Spinal cord (tissue), 9 donors: ENCODE measurements at regions not wholly inside any gene's neighbourhood (a gene's known extent, or its start where the extent isn't known, plus 50 kb on each side); places are given as distances from the start of the nearest gene placed in this dataset.
A peak's percentile ranks its signal among the peaks of the same experiment; 100 is the strongest.

ENCODE experiments used
- DNase-seq, 6 donors: peaks; one replicate each; pipeline versions ENCODE4 v3.0.0 to v3.0.0-alpha.2; 2013 to 2015; ENCODE audit warnings: low spot score in 6 of 6, low read depth in 4 of 6
- H3K27ac ChIP-seq: one replicate; pipeline ENCODE4 v1.5.1; 2013; ENCODE audit warnings: low read depth, low read length, control low read depth
- H3K27me3 ChIP-seq: one replicate; pipeline ENCODE4 v1.6.1; 2013; ENCODE audit warnings: low read length; ENCODE audit not compliant: control insufficient read depth, insufficient read depth
- H3K36me3 ChIP-seq: one replicate; pipeline ENCODE4 v1.6.1; 2013; ENCODE audit warnings: low read length; ENCODE audit not compliant: control insufficient read depth, insufficient read depth
- H3K4me1 ChIP-seq: one replicate; pipeline ENCODE4 v1.6.1; 2013; ENCODE audit warnings: low read length; ENCODE audit not compliant: control insufficient read depth, insufficient read depth
- H3K4me3 ChIP-seq: one replicate; pipeline ENCODE4 v1.5.1; 2013; ENCODE audit warnings: low read depth, low read length, control low read depth
- H3K9me3 ChIP-seq: one replicate; pipeline ENCODE4 v1.6.1; 2013; ENCODE audit warnings: low read length; ENCODE audit not compliant: control insufficient read depth, insufficient read depth
- WGBS: methylation state at CpG from one replicate; pipeline ENCODE4 v1.1.5; 2013; ENCODE audit warnings: missing lambda C conversion rate; ENCODE audit not compliant: insufficient coverage; 5-methylcytosine and 5-hydroxymethylcytosine counted together
- donor health status: healthy.

- Histone ChIP-seq H3K4me3 (no peak overlapping the region), H3K27me3 (no peaks in the 10 kb centered on the region), H3K9me3 (no peaks in the 10 kb centered on the region), H3K4me1 (no peaks in the 10 kb centered on the region), H3K27ac (no peak overlapping the region), H3K36me3 (no peaks in the 10 kb centered on the region)
- no peak for DNase-seq
- WGBS = 90% methylated on average over 5 of the region's 11 CpGs
Measured at GRCh38 chr13:102968572-102969228, 97.5 kb downstream of the SLC10A2 start.

- no peaks in the 10 kb centered on the region for H3K9me3 ChIP-seq
- no peaks in the 10 kb centered on the region for H3K4me1 ChIP-seq
- no peaks in the 10 kb centered on the region for H3K36me3 ChIP-seq
- H3K27ac ChIP-seq = no peak overlapping the region
- no peak overlapping the region for H3K4me3 ChIP-seq
- no peaks in the 10 kb centered on the region for H3K27me3 ChIP-seq
- DNase-seq = no peak
- WGBS = no CpG with 5 or more reads among the region's 2 CpGs
Measured at GRCh38 chr13:102965802-102966201, 100.4 kb downstream of the SLC10A2 start.

- no CpG with 5 or more reads among the region's 2 CpGs for WGBS
- Histone ChIP-seq H3K27me3 (no peaks in the 10 kb centered on the region), H3K4me3 (no peak overlapping the region), H3K4me1 (no peaks in the 10 kb centered on the region), H3K36me3 (no peaks in the 10 kb centered on the region), H3K9me3 (no peaks in the 10 kb centered on the region), H3K27ac (no peak overlapping the region)
- DNase-seq = no peak
Measured at GRCh38 chr13:102962430-102962829, 103.8 kb downstream of the SLC10A2 start.

GRCh38 chr13:102960959-102961358 lies 105.3 kb downstream of the SLC10A2 start:
- 91% methylated on average over 2 of the region's 4 CpGs for WGBS
- Histone ChIP-seq H3K9me3 (no peaks in the 10 kb centered on the region), H3K36me3 (no peaks in the 10 kb centered on the region), H3K4me3 (no peak overlapping the region), H3K27ac (no peak overlapping the region), H3K4me1 (no peaks in the 10 kb centered on the region), H3K27me3 (no peaks in the 10 kb centered on the region)
- no peak for DNase-seq

GRCh38 chr13:102956449-102956848 lies 109.8 kb downstream of the SLC10A2 start:
- WGBS = 83% methylated on average over 1 of the region's 4 CpGs
- Histone ChIP-seq H3K4me3 (no peak overlapping the region), H3K36me3 (no peaks in the 10 kb centered on the region), H3K27ac (no peak overlapping the region), H3K4me1 (no peaks in the 10 kb centered on the region), H3K27me3 (no peaks in the 10 kb centered on the region), H3K9me3 (no peaks in the 10 kb centered on the region)
- DNase-seq = no peak

GRCh38 chr13:102954350-102954749 lies 108.5 kb downstream of the ERCC5 start:
- no peak for DNase-seq
- no peaks in the 10 kb centered on the region for H3K4me1 ChIP-seq

GRCh38 chr13:102951808-102952207 lies 106.0 kb downstream of the ERCC5 start:
- Histone ChIP-seq H3K4me3 (no peak overlapping the region), H3K4me1 (no peaks in the 10 kb centered on the region), H3K27ac (no peak overlapping the region), H3K9me3 (no peaks in the 10 kb centered on the region), H3K36me3 (no peaks in the 10 kb centered on the region), H3K27me3 (no peaks in the 10 kb centered on the region)
- WGBS = 81% methylated on average over 8 of the region's 9 CpGs
- no peak for DNase-seq

More at GRCh38 chr13:102954350-102954749, 108.5 kb downstream of the ERCC5 start:
- Histone ChIP-seq H3K27ac (no peak overlapping the region), H3K27me3 (no peaks in the 10 kb centered on the region), H3K36me3 (no peaks in the 10 kb centered on the region), H3K9me3 (no peaks in the 10 kb centered on the region), H3K4me3 (no peak overlapping the region)
- WGBS = 87% methylated on average over 3 of the region's 3 CpGs

- no peak overlapping the region for H3K4me3 ChIP-seq
- no peak overlapping the region for H3K27ac ChIP-seq
- no peaks in the 10 kb centered on the region for H3K27me3 ChIP-seq
- DNase-seq = peak in 2 of 6 donors; percentile 64 to 73
- H3K36me3 ChIP-seq = no peaks in the 10 kb centered on the region
- no peaks in the 10 kb centered on the region for H3K9me3 ChIP-seq
- no peaks in the 10 kb centered on the region for H3K4me1 ChIP-seq
- WGBS = 100% methylated on average over 1 of the region's 8 CpGs
Measured at GRCh38 chr13:102947745-102948405, 102.0 kb downstream of the ERCC5 start.

GRCh38 chr13:102945886-102946285 lies 100.1 kb downstream of the ERCC5 start:
- Histone ChIP-seq H3K4me1 (no peaks in the 10 kb centered on the region), H3K4me3 (no peak overlapping the region), H3K27ac (no peak overlapping the region), H3K9me3 (no peaks in the 10 kb centered on the region), H3K36me3 (no peaks in the 10 kb centered on the region), H3K27me3 (no peaks in the 10 kb centered on the region)
- WGBS = 53% methylated on average over 2 of the region's 4 CpGs
- no peak for DNase-seq

- no peak for DNase-seq
- no peak overlapping the region for H3K27ac ChIP-seq
- no peak overlapping the region for H3K4me3 ChIP-seq
- WGBS = no CpG with 5 or more reads among the region's 7 CpGs
- no peaks in the 10 kb centered on the region for H3K36me3 ChIP-seq
- H3K9me3 ChIP-seq = no peaks in the 10 kb centered on the region
- no peaks in the 10 kb centered on the region for H3K27me3 ChIP-seq
- H3K4me1 ChIP-seq = no peaks in the 10 kb centered on the region
Measured at GRCh38 chr13:102945324-102945815, 99.5 kb downstream of the ERCC5 start.
